ENCODE measurements at regions not wholly inside any gene's neighbourhood (a gene's known extent, or its start where the extent isn't known, plus 50 kb on each side); places are given as distances from the start of the nearest gene placed in this dataset.

- TF ChIP-seq CTCF (IDR thresholded peaks at IDR 0.05; ENCODE audit: insufficient read depth, low read length, poor library complexity, severe bottlenecking) (no peak), EZH2phosphoT487 (conservative IDR thresholded peaks at IDR 0.05; ENCODE audit: low read length) (no peak)
Measured at GRCh38 chr2:17416884-17417391, 101.3 kb downstream of the RAD51AP2 start.

All from SU-DHL-6 (cell line).